ENCODE measurements at regions not wholly inside any gene's neighbourhood (a gene's known extent, or its start where the extent isn't known, plus 50 kb on each side); places are given as distances from the start of the nearest gene placed in this dataset.

- TF ChIP-seq FOXP2 (optimal IDR thresholded peaks at IDR 0.05; ENCODE audit: borderline replicate concordance, extremely low read depth, extremely low read length, insufficient read depth) (no peak), POLR2AphosphoS5 (IDR thresholded peaks at IDR 0.05; ENCODE audit: low read depth, low read length) (no peak), TAF1 (IDR thresholded peaks at IDR 0.05; ENCODE audit: borderline replicate concordance, insufficient read depth, low read length) (no peak), SIN3A (IDR thresholded peaks at IDR 0.05; ENCODE audit: borderline replicate concordance, insufficient read depth, low read length) (no peak)
- TF ChIP-seq, protein P1, sequence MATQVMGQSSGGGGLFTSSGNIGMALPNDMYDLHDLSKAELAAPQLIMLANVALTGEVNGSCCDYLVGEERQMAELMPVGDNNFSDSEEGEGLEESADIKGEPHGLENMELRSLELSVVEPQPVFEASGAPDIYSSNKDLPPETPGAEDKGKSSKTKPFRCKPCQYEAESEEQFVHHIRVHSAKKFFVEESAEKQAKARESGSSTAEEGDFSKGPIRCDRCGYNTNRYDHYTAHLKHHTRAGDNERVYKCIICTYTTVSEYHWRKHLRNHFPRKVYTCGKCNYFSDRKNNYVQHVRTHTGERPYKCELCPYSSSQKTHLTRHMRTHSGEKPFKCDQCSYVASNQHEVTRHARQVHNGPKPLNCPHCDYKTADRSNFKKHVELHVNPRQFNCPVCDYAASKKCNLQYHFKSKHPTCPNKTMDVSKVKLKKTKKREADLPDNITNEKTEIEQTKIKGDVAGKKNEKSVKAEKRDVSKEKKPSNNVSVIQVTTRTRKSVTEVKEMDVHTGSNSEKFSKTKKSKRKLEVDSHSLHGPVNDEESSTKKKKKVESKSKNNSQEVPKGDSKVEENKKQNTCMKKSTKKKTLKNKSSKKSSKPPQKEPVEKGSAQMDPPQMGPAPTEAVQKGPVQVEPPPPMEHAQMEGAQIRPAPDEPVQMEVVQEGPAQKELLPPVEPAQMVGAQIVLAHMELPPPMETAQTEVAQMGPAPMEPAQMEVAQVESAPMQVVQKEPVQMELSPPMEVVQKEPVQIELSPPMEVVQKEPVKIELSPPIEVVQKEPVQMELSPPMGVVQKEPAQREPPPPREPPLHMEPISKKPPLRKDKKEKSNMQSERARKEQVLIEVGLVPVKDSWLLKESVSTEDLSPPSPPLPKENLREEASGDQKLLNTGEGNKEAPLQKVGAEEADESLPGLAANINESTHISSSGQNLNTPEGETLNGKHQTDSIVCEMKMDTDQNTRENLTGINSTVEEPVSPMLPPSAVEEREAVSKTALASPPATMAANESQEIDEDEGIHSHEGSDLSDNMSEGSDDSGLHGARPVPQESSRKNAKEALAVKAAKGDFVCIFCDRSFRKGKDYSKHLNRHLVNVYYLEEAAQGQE (IDR thresholded peaks at IDR 0.05; ENCODE audit: insufficient read depth in 1 of 2, low read depth in 2 of 2, low read length in 2 of 2), result no peak
These were observed 110.8 kb downstream of the CPZ start for GRCh38 chr4:8703401-8703696.

DNA sequence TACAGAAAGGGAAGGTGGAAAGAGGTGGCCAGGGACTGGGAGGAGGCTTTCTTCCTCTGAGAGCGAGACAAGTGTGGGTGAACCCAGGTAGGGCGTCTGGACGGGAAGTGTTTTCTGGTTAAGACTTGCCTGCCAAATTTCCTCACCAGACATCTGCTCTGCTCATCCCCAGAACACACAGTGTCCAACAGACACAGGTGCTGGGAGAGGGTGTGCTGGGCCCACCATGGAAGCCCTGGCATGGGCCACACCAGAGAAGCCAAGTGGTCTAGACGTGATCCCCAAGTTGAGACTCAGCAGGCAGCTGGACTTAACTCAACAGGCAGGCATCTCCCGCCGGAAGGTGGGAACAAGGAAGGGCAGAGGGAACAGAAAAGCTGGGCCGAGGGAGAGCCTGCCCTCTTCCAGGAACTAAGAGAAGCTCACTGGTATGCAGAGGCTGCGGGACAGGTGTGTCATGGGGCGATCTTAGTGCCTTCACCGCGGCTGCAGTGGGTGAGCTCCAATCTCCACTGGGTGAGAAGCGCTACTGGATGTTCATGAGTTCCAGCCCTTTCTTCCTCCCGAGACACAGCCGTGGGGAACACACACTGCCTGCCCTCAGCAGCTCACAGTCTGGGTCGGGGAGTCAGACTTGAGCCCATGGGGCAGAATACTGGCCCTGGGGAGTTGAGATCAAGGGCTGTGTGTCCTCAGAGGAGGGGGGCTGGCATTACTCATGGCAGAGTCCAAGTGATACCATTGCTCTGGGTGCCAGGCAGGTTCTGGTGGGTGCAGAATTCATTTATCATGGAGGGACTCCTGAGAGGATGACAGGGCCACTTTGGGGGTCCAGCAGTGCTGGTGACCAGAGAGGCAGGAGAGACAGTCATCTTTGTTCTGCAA, 110.2 kb downstream of the CPZ start:
- no peak for TF ChIP-seq POLR2AphosphoS5 (IDR thresholded peaks at IDR 0.05; ENCODE audit: low read depth, low read length)
- TF ChIP-seq TAF1 (IDR thresholded peaks at IDR 0.05; ENCODE audit: borderline replicate concordance, insufficient read depth, low read length), result no peak
- TF ChIP-seq SIN3A (IDR thresholded peaks at IDR 0.05; ENCODE audit: borderline replicate concordance, insufficient read depth, low read length), result no peak
- TF ChIP-seq, protein P1 (IDR thresholded peaks at IDR 0.05; ENCODE audit: insufficient read depth in 1 of 2, low read depth in 2 of 2, low read length in 2 of 2), result no peak

DNA sequence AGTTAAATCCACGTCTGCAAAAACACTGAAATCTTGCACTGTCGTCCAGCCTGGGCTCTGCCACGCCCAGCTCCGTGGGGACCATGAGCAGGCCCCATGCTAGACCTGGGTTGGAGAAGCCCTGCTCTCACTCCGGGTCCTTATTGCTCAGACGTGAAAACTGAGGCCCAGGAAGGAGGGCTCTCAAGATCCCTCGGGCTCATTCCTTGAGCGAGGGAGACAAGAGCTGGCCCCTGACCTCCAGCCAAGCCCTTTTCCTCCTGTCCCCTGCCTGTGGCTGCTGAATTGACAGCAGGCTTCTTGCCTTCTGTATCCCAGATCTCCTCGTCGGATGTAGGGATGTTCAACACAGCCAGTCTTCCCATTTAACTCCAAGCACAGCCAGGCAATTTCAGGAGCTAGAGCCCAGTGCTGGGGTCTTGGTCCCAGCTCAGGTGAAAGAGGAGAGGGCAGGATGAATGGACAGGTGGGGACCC, 109.5 kb downstream of the CPZ start:
- no peak for TF ChIP-seq FOXP2 (optimal IDR thresholded peaks at IDR 0.05; ENCODE audit: borderline replicate concordance, extremely low read depth, extremely low read length, insufficient read depth)
- TF ChIP-seq TAF1 (IDR thresholded peaks at IDR 0.05; ENCODE audit: borderline replicate concordance, insufficient read depth, low read length), result no peak
- no peak for TF ChIP-seq POLR2AphosphoS5 (IDR thresholded peaks at IDR 0.05; ENCODE audit: low read depth, low read length)
- TF ChIP-seq SIN3A (IDR thresholded peaks at IDR 0.05; ENCODE audit: borderline replicate concordance, insufficient read depth, low read length), result no peak
- TF ChIP-seq, protein P1 (IDR thresholded peaks at IDR 0.05; ENCODE audit: insufficient read depth in 1 of 2, low read depth in 2 of 2, low read length in 2 of 2), result no peak

DNA sequence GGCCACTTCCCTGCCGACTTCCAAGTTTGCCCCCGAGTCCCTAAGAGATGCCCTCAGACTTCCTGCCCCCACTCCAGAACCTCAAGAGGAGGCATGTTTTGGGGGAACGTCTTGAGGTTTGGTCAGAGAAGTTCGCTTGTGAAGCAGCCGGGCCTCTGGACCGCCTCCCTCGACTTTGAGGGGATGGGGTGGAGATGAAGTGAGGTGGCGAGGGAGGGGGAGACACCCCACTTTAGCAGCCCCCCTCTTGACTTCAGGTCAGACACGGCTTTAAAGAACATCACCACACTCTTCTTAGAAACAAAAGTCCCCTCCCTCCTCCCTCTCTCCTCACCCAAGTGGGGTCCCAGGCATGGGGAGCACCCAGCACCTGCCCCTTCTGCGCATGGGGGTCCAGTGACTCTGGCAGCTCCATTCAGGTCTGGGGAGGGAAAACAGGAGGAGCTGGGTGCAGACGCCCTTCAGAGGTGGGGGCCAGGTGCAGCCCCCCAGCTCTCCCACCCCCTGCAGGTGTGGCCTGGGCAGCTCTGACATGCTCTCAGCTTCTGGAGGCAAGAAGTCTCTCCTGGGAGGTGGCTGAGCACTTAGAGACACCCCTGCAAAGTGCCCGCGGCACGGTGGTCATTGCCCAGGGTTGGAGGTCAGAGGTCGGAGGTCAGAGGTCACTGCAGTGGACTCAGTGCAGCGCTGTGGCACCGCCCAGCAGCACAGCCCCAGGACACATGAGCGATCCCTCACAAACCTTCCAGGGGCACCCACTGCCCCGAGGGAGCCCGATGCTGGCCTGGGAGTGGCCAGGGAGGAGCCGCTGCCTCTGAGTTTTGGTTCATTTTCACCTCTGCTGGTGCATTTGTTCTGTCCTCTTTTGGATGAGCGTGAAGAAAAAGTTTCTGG, 108.8 kb downstream of the CPZ start:
- TF ChIP-seq POLR2AphosphoS5 (IDR thresholded peaks at IDR 0.05; ENCODE audit: low read depth, low read length) (no peak), FOXP2 (optimal IDR thresholded peaks at IDR 0.05; ENCODE audit: borderline replicate concordance, extremely low read depth, extremely low read length, insufficient read depth) (no peak), TAF1 (IDR thresholded peaks at IDR 0.05; ENCODE audit: borderline replicate concordance, insufficient read depth, low read length) (no peak), SIN3A (IDR thresholded peaks at IDR 0.05; ENCODE audit: borderline replicate concordance, insufficient read depth, low read length) (no peak)
- TF ChIP-seq, protein P1 (IDR thresholded peaks at IDR 0.05; ENCODE audit: insufficient read depth in 1 of 2, low read depth in 2 of 2, low read length in 2 of 2), result no peak

All from PFSK-1 (cell line).